Smooth muscle cell (in vitro differentiated cells): ENCODE measurements at regions not wholly inside any gene's neighbourhood (a gene's known extent, or its start where the extent isn't known, plus 50 kb on each side); places are given as distances from the start of the nearest gene placed in this dataset. TPM values are rescaled to one million over a fixed set of nuclear protein-coding genes. Genes with fewer than 3 reads are reported as not detected.

ENCODE experiments used
- DNase-seq: peaks from one replicate; lab custom pipeline; 2025; ENCODE audit not compliant: unreplicated experiment; lab: John Stamatoyannopoulos, UW
- H2AFZ ChIP-seq: fragments of 200-600 bp; sonication (generic); 2 replicates; pipeline ENCODE4 v1.6.0; 2016; ENCODE audit warnings: antibody characterized with exemption, low read depth, mild to moderate bottlenecking
- H3F3A ChIP-seq: fragments of 200-600 bp; sonication (generic); 2 replicates; pipeline ENCODE4 v1.6.0; 2017; ENCODE audit warnings: antibody characterized with exemption, low read depth
- H3K27ac ChIP-seq: fragments of 200-600 bp; sonication (generic); 2 replicates; pipeline ENCODE4 v1.5.1; 2016; ENCODE audit warnings: low read depth, mild to moderate bottlenecking
- H3K27me3 ChIP-seq: fragments of 200-600 bp; sonication (generic); 2 replicates; pipeline ENCODE4 v1.6.1; 2016; ENCODE audit warnings: low read depth, mild to moderate bottlenecking
- H3K36me3 ChIP-seq: fragments of 200-600 bp; sonication (generic); 2 replicates; pipeline ENCODE4 v1.5.1; 2016; ENCODE audit warnings: low read depth
- H3K4me1 ChIP-seq: fragments of 200-600 bp; sonication (generic); 2 replicates; pipeline ENCODE4 v1.5.1; 2016; ENCODE audit warnings: low read depth
- H3K4me2 ChIP-seq: fragments of 200-600 bp; sonication (generic); 2 replicates; pipeline ENCODE4 v1.6.0; 2016; ENCODE audit warnings: mild to moderate bottlenecking
- H3K4me3 ChIP-seq: fragments of 200-600 bp; sonication (generic); 2 replicates; pipeline ENCODE4 v1.5.1; 2016; ENCODE audit warnings: mild to moderate bottlenecking
- H3K79me2 ChIP-seq: fragments of 200-600 bp; sonication (generic); 2 replicates; pipeline ENCODE4 v1.6.0; 2016; ENCODE audit warnings: low read depth, mild to moderate bottlenecking
- H3K9ac ChIP-seq: fragments of 200-600 bp; sonication (generic); 2 replicates; pipeline ENCODE4 v1.6.0; 2016; ENCODE audit warnings: low read depth
- H3K9me3 ChIP-seq: fragments of 200-600 bp; sonication (generic); replicated peaks from 2 replicates; pipeline ENCODE4 v1.5.1; 2016; ENCODE audit warnings: low read depth
- H4K20me1 ChIP-seq: fragments of 200-600 bp; sonication (generic); 2 replicates; pipeline ENCODE4 v1.6.0; 2016; ENCODE audit warnings: low read depth
- WGBS: methylation state at CpG from one replicate; pipeline ENCODE4 v1.1.7; 2016; ENCODE audit warnings: low lambda C conversion rate; 5-methylcytosine and 5-hydroxymethylcytosine counted together
- small RNA-seq: library from RNA; depleted of rRNA; stranded (forward); fragments of <200 nt; gene quantifications from one replicate; pipeline ENCODE3, GENCODE V24; 2014
- TF ChIP-seq, protein P1 (sequence below): fragments of 200-600 bp; sonication (generic); IDR thresholded peaks from 2 replicates; pipeline ENCODE4 v1.5.1; 2017; ENCODE audit warnings: borderline replicate concordance, mild to moderate bottlenecking, antibody characterized with exemption; ENCODE audit not compliant: insufficient read depth, poor library complexity, severe bottlenecking

DNA sequence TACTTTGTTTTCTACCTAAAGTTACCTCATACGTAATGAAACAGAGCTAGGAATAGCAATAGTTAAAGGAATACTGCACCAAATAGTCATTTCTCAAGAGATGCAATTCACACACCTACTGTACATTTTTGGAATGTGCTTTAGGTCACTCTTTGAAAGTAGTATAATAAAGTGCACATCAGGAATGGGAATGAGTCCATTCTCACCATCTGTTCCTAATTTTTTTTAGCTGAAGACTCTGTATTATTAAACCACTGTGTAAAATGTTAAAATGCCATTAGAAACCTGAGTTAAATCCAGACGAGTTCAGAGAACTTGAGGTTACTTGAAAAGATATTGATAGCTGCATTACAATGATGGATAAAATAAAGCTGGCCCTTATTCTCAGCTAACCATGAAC is 51.9 kb upstream of the EPHA7 start:
- H3K4me1 ChIP-seq, result peaks cover 25% of the 10 kb centered on the region
- H3K9me3 ChIP-seq, result no peaks in the 10 kb centered on the region
- no peaks in the 10 kb centered on the region for H3K79me2 ChIP-seq
- no peak overlapping the region for H2AFZ ChIP-seq
- H3K27me3 ChIP-seq, result no peaks in the 10 kb centered on the region
- H3K4me2 ChIP-seq, result no peak overlapping the region
- H3K4me3 ChIP-seq, result no peak overlapping the region
- H4K20me1 ChIP-seq, result no peaks in the 10 kb centered on the region
- TF ChIP-seq, protein P1, sequence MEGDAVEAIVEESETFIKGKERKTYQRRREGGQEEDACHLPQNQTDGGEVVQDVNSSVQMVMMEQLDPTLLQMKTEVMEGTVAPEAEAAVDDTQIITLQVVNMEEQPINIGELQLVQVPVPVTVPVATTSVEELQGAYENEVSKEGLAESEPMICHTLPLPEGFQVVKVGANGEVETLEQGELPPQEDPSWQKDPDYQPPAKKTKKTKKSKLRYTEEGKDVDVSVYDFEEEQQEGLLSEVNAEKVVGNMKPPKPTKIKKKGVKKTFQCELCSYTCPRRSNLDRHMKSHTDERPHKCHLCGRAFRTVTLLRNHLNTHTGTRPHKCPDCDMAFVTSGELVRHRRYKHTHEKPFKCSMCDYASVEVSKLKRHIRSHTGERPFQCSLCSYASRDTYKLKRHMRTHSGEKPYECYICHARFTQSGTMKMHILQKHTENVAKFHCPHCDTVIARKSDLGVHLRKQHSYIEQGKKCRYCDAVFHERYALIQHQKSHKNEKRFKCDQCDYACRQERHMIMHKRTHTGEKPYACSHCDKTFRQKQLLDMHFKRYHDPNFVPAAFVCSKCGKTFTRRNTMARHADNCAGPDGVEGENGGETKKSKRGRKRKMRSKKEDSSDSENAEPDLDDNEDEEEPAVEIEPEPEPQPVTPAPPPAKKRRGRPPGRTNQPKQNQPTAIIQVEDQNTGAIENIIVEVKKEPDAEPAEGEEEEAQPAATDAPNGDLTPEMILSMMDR, result no peak
- H3K27ac ChIP-seq, result no peak overlapping the region
- DNase-seq, result no peak
- H3K9ac ChIP-seq, result no peak overlapping the region
- H3K36me3 ChIP-seq, result no peaks in the 10 kb centered on the region
- 88% methylated on average over 2 of the region's 2 CpGs for WGBS
- H3F3A ChIP-seq, result no peaks in the 10 kb centered on the region

Small RNAs in the stretch of these regions (small RNA-seq; reads per million reads assigned to genes)
- gene AL078595.1 (not detected), gene RF00425 (not detected)
